Left lung (tissue), 4 donors: ENCODE measurements at regions not wholly inside any gene's neighbourhood (a gene's known extent, or its start where the extent isn't known, plus 50 kb on each side); places are given as distances from the start of the nearest gene placed in this dataset.

ENCODE experiments used
- ATAC-seq: fragments of 200-7000 bp; cut with Tn5 transposase; one replicate; pipeline ENCODE4 v1.9.1; 2020; ENCODE audit warnings: moderate library complexity
- DNase-seq, 4 donors: peaks; one replicate each; pipeline ENCODE4 v3.0.0-alpha.2; 2013 to 2020
- H3K27ac ChIP-seq, 2 donors: fragments of 200-600 bp; sonication (generic) in 1 of 2; one replicate each; pipeline versions ENCODE4 v1.5.0 to v1.8.0; 2020 to 2021
- H3K27me3 ChIP-seq, 2 donors: fragments of 200-600 bp; sonication (generic) in 1 of 2; one replicate each; pipeline versions ENCODE4 v1.5.0 to v1.8.0; 2020 to 2021
- H3K36me3 ChIP-seq, 2 donors: fragments of 200-600 bp; sonication (generic) in 1 of 2; one replicate each; pipeline versions ENCODE4 v1.5.0 to v1.8.0; 2020 to 2021
- H3K4me1 ChIP-seq, 2 donors: fragments of 200-600 bp; one replicate each; pipeline ENCODE4 v1.8.0; 2021
- H3K4me3 ChIP-seq, 2 donors: fragments of 200-600 bp; sonication (generic) in 1 of 2; one replicate each; pipeline versions ENCODE4 v1.5.0 to v1.8.0; 2020 to 2021; ENCODE audit warnings: mild to moderate bottlenecking in 1 of 2
- H3K9me3 ChIP-seq, 2 donors: fragments of 200-600 bp; sonication (generic) in 1 of 2; one replicate each; pipeline versions ENCODE4 v1.5.0 to v1.8.0; 2020 to 2021
- intact Hi-C, 2 donors: fragments of 100-400 bp; cut with DNase I; formaldehyde crosslinking; loops; one replicate each; pipeline versions ENCODE4 v1.11.2 to v1.14.2; 2022
- TF ChIP-seq, protein P1 (sequence below), 2 donors: fragments of 200-600 bp; sonication (generic) in 1 of 2; IDR thresholded peaks; one replicate each; pipeline versions ENCODE4 v1.5.0 to v1.8.0; 2021; ENCODE audit warnings: antibody characterized with exemption in 2 of 2
- donor health status: DM: no; HTN: yes; CAD: no.
- donor health status: DM: no; HTN: no; CAD: no.

- Histone ChIP-seq H3K36me3 (no peaks in the 10 kb centered on the region), H3K9me3 (no peaks in the 10 kb centered on the region), H3K4me1 (no peaks in the 10 kb centered on the region), H3K27me3 (no peaks in the 10 kb centered on the region), H3K27ac (no peak overlapping the region), H3K4me3 (no peak overlapping the region)
- intact Hi-C loops: no loop called here
- DNase-seq: no peak
- no peak for ATAC-seq
- TF ChIP-seq, protein P1, sequence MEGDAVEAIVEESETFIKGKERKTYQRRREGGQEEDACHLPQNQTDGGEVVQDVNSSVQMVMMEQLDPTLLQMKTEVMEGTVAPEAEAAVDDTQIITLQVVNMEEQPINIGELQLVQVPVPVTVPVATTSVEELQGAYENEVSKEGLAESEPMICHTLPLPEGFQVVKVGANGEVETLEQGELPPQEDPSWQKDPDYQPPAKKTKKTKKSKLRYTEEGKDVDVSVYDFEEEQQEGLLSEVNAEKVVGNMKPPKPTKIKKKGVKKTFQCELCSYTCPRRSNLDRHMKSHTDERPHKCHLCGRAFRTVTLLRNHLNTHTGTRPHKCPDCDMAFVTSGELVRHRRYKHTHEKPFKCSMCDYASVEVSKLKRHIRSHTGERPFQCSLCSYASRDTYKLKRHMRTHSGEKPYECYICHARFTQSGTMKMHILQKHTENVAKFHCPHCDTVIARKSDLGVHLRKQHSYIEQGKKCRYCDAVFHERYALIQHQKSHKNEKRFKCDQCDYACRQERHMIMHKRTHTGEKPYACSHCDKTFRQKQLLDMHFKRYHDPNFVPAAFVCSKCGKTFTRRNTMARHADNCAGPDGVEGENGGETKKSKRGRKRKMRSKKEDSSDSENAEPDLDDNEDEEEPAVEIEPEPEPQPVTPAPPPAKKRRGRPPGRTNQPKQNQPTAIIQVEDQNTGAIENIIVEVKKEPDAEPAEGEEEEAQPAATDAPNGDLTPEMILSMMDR (IDR thresholded peaks at IDR 0.05): no peak
Observed at GRCh38 chr6:22708469-22708868, 139.1 kb downstream of the HDGFL1 start.

- H3K27ac ChIP-seq: no peak overlapping the region
Observed at GRCh38 chr6:22709803-22710202, 140.4 kb downstream of the HDGFL1 start.

GRCh38 chr6:22716721-22717120 is 147.4 kb downstream of the HDGFL1 start:
- DNase-seq (no peak), ATAC-seq (no peak)
- Histone ChIP-seq H3K4me1 (no peaks in the 10 kb centered on the region), H3K9me3 (peaks cover 0 to 8% of the 10 kb centered on the region in 2 donors), H3K27ac (no peak overlapping the region), H3K4me3 (no peak overlapping the region), H3K36me3 (no peaks in the 10 kb centered on the region), H3K27me3 (no peaks in the 10 kb centered on the region)
- intact Hi-C loops: no loop called here
- TF ChIP-seq, protein P1 (IDR thresholded peaks at IDR 0.05): no peak

More at GRCh38 chr6:22709803-22710202, 140.4 kb downstream of the HDGFL1 start:
- Histone ChIP-seq H3K4me3 (no peak overlapping the region), H3K36me3 (no peaks in the 10 kb centered on the region), H3K27me3 (no peaks in the 10 kb centered on the region), H3K4me1 (no peaks in the 10 kb centered on the region), H3K9me3 (no peaks in the 10 kb centered on the region)
- DNase-seq (no peak), ATAC-seq (no peak)
- TF ChIP-seq, protein P1 (IDR thresholded peaks at IDR 0.05): no peak
- intact Hi-C loops: no loop called here

DNA sequence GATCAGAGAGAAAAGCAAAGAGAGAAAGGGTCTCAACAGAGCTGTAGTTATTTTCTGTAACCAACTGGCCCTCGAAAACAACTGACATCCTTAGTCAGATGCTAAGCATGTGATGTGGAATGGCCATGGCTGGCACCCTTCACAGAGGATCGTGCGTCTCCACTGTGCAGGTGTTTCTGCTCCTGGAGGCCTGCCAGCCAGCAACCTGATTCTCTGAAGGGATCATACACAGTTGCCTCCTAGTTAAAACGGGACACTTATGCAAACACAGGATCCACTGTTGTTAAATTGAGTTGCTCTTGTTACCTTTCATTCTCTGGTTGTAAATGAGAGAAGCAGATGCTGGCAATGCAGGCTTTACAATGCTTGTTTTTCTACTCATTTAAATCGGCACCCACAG is 148.5 kb downstream of the HDGFL1 start:
- intact Hi-C loops: no loop called here
- no peak overlapping the region for H3K27ac ChIP-seq
- no peaks in the 10 kb centered on the region for H3K36me3 ChIP-seq
- H3K4me1 ChIP-seq: no peaks in the 10 kb centered on the region
- no peak overlapping the region for H3K4me3 ChIP-seq
- no peak for ATAC-seq
- H3K9me3 ChIP-seq: peaks cover 0 to 11% of the 10 kb centered on the region in 2 donors
- H3K27me3 ChIP-seq: no peaks in the 10 kb centered on the region
- TF ChIP-seq, protein P1 (IDR thresholded peaks at IDR 0.05): no peak
- DNase-seq: no peak

DNA sequence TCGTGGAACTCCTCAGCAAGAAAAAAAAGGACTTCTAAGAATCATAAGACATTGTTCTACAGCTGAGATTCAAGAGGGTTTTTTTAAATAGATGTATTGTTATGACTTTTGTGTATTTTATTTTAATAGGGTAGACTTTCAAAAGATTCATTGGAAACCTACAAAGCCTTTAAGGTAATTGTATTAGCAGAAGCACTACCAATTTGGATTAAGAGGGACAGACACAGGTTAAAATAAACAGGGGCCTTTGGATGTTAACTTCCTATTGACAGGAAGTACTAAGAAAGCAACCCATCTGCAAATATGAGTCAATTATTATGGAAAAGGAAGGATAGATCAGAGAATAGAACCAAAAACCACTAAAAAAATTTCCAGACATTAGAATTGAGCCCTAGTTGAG is 153.5 kb downstream of the HDGFL1 start:
- Histone ChIP-seq H3K27me3 (no peaks in the 10 kb centered on the region), H3K27ac (no peak overlapping the region), H3K4me3 (no peak overlapping the region), H3K4me1 (no peaks in the 10 kb centered on the region), H3K9me3 (peaks cover 0 to 22% of the 10 kb centered on the region in 2 donors), H3K36me3 (no peaks in the 10 kb centered on the region)
- TF ChIP-seq, protein P1 (IDR thresholded peaks at IDR 0.05): no peak
- ATAC-seq (no peak), DNase-seq (no peak)
- intact Hi-C loops: no loop called here
